ENCODE measurements at regions not wholly inside any gene's neighbourhood (a gene's known extent, or its start where the extent isn't known, plus 50 kb on each side); places are given as distances from the start of the nearest gene placed in this dataset.

DNA sequence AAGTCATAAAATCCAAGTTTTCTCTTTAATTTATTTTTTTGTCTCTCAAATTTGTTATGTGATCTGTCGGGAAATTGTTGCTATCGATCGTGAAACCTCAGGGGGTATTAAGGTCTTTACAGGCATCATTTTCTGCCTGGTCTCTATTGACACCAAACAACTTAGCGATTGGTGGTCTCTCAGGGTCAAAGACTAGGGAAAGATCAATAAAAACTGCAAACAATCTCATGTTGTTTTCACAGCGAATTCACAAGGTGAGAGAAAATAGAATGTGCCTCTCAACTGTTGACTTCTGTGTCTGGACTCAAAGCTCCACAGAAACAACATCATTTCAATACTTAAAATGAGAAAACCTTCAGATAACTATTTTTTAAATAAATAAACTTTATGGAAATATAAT is 645.4 kb upstream of the MIR17HG start:
- Histone ChIP-seq H3K4me2 (ENCODE audit: low read depth, low read length, poor library complexity, severe bottlenecking) (no peak overlapping the region), H4K20me1 (ENCODE audit: low read depth, low read length) (no peaks in the 10 kb centered on the region), H3K79me2 (ENCODE audit: insufficient read depth, low read length) (no peaks in the 10 kb centered on the region), H3K9me3 (ENCODE audit: insufficient read depth, low read length) (no peaks in the 10 kb centered on the region), H3K36me3 (ENCODE audit: low read length) (no peaks in the 10 kb centered on the region), H2AFZ (ENCODE audit: low read depth, low read length, severe bottlenecking) (no peak overlapping the region), H3K27ac (ENCODE audit: low read depth, low read length) (no peak overlapping the region), H3K27me3 (ENCODE audit: low read length) (no peaks in the 10 kb centered on the region), H3K9ac (ENCODE audit: low read length) (no peak overlapping the region), H3F3A (ENCODE audit: insufficient read depth) (no peaks in the 10 kb centered on the region), H3K4me3 (ENCODE audit: insufficient read depth, low read length, poor library complexity, severe bottlenecking) (no peak overlapping the region), H3K9me2 (replicated peaks; ENCODE audit: insufficient read depth, low read length) (no peaks in the 10 kb centered on the region; the same call in 1 of the 2 replicates)
- no peak for TF ChIP-seq EZH2phosphoT487 (conservative IDR thresholded peaks at IDR 0.05; ENCODE audit: low read length)
- TF ChIP-seq, protein P1, sequence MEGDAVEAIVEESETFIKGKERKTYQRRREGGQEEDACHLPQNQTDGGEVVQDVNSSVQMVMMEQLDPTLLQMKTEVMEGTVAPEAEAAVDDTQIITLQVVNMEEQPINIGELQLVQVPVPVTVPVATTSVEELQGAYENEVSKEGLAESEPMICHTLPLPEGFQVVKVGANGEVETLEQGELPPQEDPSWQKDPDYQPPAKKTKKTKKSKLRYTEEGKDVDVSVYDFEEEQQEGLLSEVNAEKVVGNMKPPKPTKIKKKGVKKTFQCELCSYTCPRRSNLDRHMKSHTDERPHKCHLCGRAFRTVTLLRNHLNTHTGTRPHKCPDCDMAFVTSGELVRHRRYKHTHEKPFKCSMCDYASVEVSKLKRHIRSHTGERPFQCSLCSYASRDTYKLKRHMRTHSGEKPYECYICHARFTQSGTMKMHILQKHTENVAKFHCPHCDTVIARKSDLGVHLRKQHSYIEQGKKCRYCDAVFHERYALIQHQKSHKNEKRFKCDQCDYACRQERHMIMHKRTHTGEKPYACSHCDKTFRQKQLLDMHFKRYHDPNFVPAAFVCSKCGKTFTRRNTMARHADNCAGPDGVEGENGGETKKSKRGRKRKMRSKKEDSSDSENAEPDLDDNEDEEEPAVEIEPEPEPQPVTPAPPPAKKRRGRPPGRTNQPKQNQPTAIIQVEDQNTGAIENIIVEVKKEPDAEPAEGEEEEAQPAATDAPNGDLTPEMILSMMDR (IDR thresholded peaks at IDR 0.05; ENCODE audit: insufficient read depth, low read length, poor library complexity, severe bottlenecking), result no peak

DNA sequence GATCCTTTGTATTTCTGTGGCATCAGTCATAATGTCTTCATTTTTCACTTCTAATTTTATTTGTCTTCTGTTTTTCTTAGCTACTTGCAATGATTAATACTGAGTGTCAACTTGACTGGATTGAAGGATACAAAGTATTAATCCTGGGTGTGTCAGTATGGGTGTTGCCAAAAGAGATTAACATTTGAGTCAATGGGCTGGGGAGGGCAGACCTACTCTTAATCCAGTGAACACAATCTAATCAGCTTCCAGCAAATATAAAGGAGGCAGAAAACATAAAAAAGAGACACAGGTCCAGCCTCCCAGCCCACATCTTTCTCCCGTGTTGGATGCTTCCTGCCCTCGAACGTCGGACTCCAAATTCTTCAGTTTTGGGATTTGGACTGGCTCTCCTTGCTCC is 640.9 kb upstream of the MIR17HG start:
- Histone ChIP-seq H3K4me3 (ENCODE audit: insufficient read depth, low read length, poor library complexity, severe bottlenecking) (no peak overlapping the region), H3F3A (ENCODE audit: insufficient read depth) (no peaks in the 10 kb centered on the region), H4K20me1 (ENCODE audit: low read depth, low read length) (no peaks in the 10 kb centered on the region), H3K9ac (ENCODE audit: low read length) (no peak overlapping the region), H3K79me2 (ENCODE audit: insufficient read depth, low read length) (no peaks in the 10 kb centered on the region), H3K27ac (ENCODE audit: low read depth, low read length) (no peak overlapping the region), H3K27me3 (ENCODE audit: low read length) (no peaks in the 10 kb centered on the region), H3K9me2 (replicated peaks; ENCODE audit: insufficient read depth, low read length) (no peaks in the 10 kb centered on the region; the same call in 1 of the 2 replicates), H3K4me2 (ENCODE audit: low read depth, low read length, poor library complexity, severe bottlenecking) (no peak overlapping the region), H3K9me3 (ENCODE audit: insufficient read depth, low read length) (no peaks in the 10 kb centered on the region), H3K36me3 (ENCODE audit: low read length) (no peaks in the 10 kb centered on the region), H2AFZ (ENCODE audit: low read depth, low read length, severe bottlenecking) (no peak overlapping the region)
- TF ChIP-seq, protein P1 (IDR thresholded peaks at IDR 0.05; ENCODE audit: insufficient read depth, low read length, poor library complexity, severe bottlenecking), result no peak
- TF ChIP-seq EZH2phosphoT487 (conservative IDR thresholded peaks at IDR 0.05; ENCODE audit: low read length), result no peak

DNA sequence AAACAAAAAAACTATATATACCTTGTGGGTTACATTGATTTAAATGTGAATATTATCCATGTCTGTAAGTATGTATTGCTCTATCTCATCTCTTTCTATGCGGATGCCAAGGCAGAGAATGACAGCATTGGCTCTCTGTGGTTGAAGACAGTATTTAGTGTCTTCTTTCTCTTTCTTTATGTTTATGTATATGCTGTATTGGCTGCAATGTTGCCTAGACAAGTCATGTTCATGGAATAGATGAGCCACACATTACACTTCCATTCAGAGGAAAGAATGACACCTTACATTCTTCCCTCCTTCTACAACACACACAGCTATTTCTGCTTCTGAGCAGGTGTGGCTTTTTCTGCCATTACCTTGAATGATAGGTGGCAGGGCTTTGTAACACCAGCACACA is 639.4 kb upstream of the MIR17HG start:
- Histone ChIP-seq H3K9me2 (replicated peaks; ENCODE audit: insufficient read depth, low read length) (no peaks in the 10 kb centered on the region; the same call in 1 of the 2 replicates), H2AFZ (ENCODE audit: low read depth, low read length, severe bottlenecking) (no peak overlapping the region), H3F3A (ENCODE audit: insufficient read depth) (no peaks in the 10 kb centered on the region), H3K27ac (ENCODE audit: low read depth, low read length) (no peak overlapping the region), H3K4me2 (ENCODE audit: low read depth, low read length, poor library complexity, severe bottlenecking) (no peak overlapping the region), H3K4me3 (ENCODE audit: insufficient read depth, low read length, poor library complexity, severe bottlenecking) (no peak overlapping the region), H3K79me2 (ENCODE audit: insufficient read depth, low read length) (no peaks in the 10 kb centered on the region), H3K36me3 (ENCODE audit: low read length) (no peaks in the 10 kb centered on the region), H3K27me3 (ENCODE audit: low read length) (no peaks in the 10 kb centered on the region), H3K9ac (ENCODE audit: low read length) (no peak overlapping the region), H4K20me1 (ENCODE audit: low read depth, low read length) (no peaks in the 10 kb centered on the region), H3K9me3 (ENCODE audit: insufficient read depth, low read length) (0 out of 2 replicates have a peak, but pooled peaks cover 6% of the 10 kb centered on the region)
- TF ChIP-seq, protein P1 (IDR thresholded peaks at IDR 0.05; ENCODE audit: insufficient read depth, low read length, poor library complexity, severe bottlenecking), result no peak
- no peak for TF ChIP-seq EZH2phosphoT487 (conservative IDR thresholded peaks at IDR 0.05; ENCODE audit: low read length)
